Upper lobe of left lung (tissue), 6 donors: ENCODE measurements at regions not wholly inside any gene's neighbourhood (a gene's known extent, or its start where the extent isn't known, plus 50 kb on each side); places are given as distances from the start of the nearest gene placed in this dataset.
"Not testable (repeated sequence)": the region's sequence is repeated elsewhere in the genome, so short reads cannot be mapped to it uniquely, and the experiment has no call there.

ENCODE experiments used
- ATAC-seq, 2 donors: fragments of 200-7000 bp; cut with Tn5 transposase; one replicate each; pipeline ENCODE4 v1.9.1; 2022; ENCODE audit warnings: mild to moderate bottlenecking in 2 of 2, moderate library complexity in 2 of 2; ENCODE audit not compliant: low FRiP score in 2 of 2
- DNase-seq, 2 donors: peaks; one replicate each; pipeline ENCODE4 v3.0.0-alpha.2; 2019 to 2020
- H3K27ac ChIP-seq, 4 donors: fragments of 200-600 bp; sonication (generic); one replicate each; pipeline ENCODE4 v1.5.1; 2016 to 2019
- H3K27me3 ChIP-seq, 4 donors: fragments of 200-600 bp; sonication (generic); one replicate each; pipeline ENCODE4 v1.5.1; 2017 to 2019
- H3K36me3 ChIP-seq, 4 donors: fragments of 200-600 bp; sonication (generic); one replicate each; pipeline ENCODE4 v1.5.1; 2016 to 2019
- H3K4me1 ChIP-seq, 4 donors: fragments of 200-600 bp; sonication (generic); one replicate each; pipeline ENCODE4 v1.5.1; 2018 to 2019
- H3K4me3 ChIP-seq, 4 donors: fragments of 200-600 bp; sonication (generic); one replicate each; pipeline ENCODE4 v1.5.1; 2017 to 2019; ENCODE audit warnings: mild to moderate bottlenecking in 2 of 4, moderate library complexity in 1 of 4
- H3K9me3 ChIP-seq, 4 donors: fragments of 200-600 bp; sonication (generic); one replicate each; pipeline ENCODE4 v1.5.1; 2018 to 2019
- CTCF ChIP-seq, 6 experiments: fragments of 450-650 bp in 4 of 6; fragments of 200-600 bp in 2 of 6; sonication (generic) in 2 of 6; IDR thresholded peaks; one replicate each; pipeline ENCODE4 v1.5.1; 2016 to 2019; ENCODE audit warnings: antibody characterized with exemption in 6 of 6
- EP300 ChIP-seq, 4 donors: sonication (generic); formaldehyde crosslinking; IDR thresholded peaks; one replicate each; pipeline ENCODE4 v1.5.1; 2017; ENCODE audit warnings: antibody characterized with exemption in 4 of 4, control low read depth in 2 of 4
- POLR2A ChIP-seq, 4 donors: fragments of 450-650 bp; IDR thresholded peaks; one replicate each; pipeline ENCODE4 v1.5.1; 2016 to 2017; ENCODE audit warnings: antibody characterized with exemption in 4 of 4, mild to moderate bottlenecking in 2 of 4
- POLR2AphosphoS5 ChIP-seq, 2 donors: sonication (generic); formaldehyde crosslinking; IDR thresholded peaks; one replicate each; pipeline ENCODE4 v1.5.1; 2017; ENCODE audit warnings: antibody characterized with exemption in 2 of 2
- WGBS, 2 donors: methylation state at CpG; one replicate each; pipeline ENCODE4 v1.1.5; 2017 to 2018; 5-methylcytosine and 5-hydroxymethylcytosine counted together
- donor health status: DM: no; HTN: no; CAD: no; lungs with moderate emphysema.
- donor health status: DM: no; HTN: yes; CAD: no; lungs with severe emphysema.

GRCh38 chr2:42996528-42996927, 204.1 kb upstream of the HAAO start:
- DNase-seq (no peak), ATAC-seq (no peak)
- no peaks in the 10 kb centered on the region for H3K36me3 ChIP-seq
- no peak for TF ChIP-seq POLR2AphosphoS5 (IDR thresholded peaks at IDR 0.05)
- TF ChIP-seq CTCF (IDR thresholded peaks at IDR 0.05), result no peak
- no peak for TF ChIP-seq POLR2A (IDR thresholded peaks at IDR 0.05)
- TF ChIP-seq EP300 (IDR thresholded peaks at IDR 0.05), result no peak
- no peaks in the 10 kb centered on the region for H3K27me3 ChIP-seq
- 87 to 95% methylated on average over 4 of the region's 4 CpGs for WGBS, 2 donors
- no peak overlapping the region for H3K27ac ChIP-seq
- peaks cover 0 to 12% (median 6%) of the 10 kb centered on the region in 4 donors for H3K4me1 ChIP-seq
- no peak overlapping the region for H3K4me3 ChIP-seq
- H3K9me3 ChIP-seq, result no peaks in the 10 kb centered on the region

- H3K27me3 ChIP-seq, result no peaks in the 10 kb centered on the region
- no peak for TF ChIP-seq EP300 (IDR thresholded peaks at IDR 0.05)
- TF ChIP-seq POLR2AphosphoS5 (IDR thresholded peaks at IDR 0.05), result no peak
- no peak for TF ChIP-seq POLR2A (IDR thresholded peaks at IDR 0.05)
- no peak for TF ChIP-seq CTCF (IDR thresholded peaks at IDR 0.05)
- peaks cover 0 to 12% (median 6%) of the 10 kb centered on the region in 4 donors for H3K4me1 ChIP-seq
- no peak overlapping the region for H3K27ac ChIP-seq
- DNase-seq, result no peak
- no peak for ATAC-seq
- no peak overlapping the region for H3K4me3 ChIP-seq
- H3K9me3 ChIP-seq, result no peaks in the 10 kb centered on the region
- H3K36me3 ChIP-seq, result no peaks in the 10 kb centered on the region
- 97 to 100% methylated on average over 1 of the region's 1 CpG for WGBS, 2 donors
These were observed 203.5 kb upstream of the HAAO start for GRCh38 chr2:42995752-42996422.

- not testable (repeated sequence) for H3K27ac ChIP-seq, H3K36me3 ChIP-seq, H3K27me3 ChIP-seq, ATAC-seq, H3K9me3 ChIP-seq, H3K4me1 ChIP-seq, H3K4me3 ChIP-seq, DNase-seq
- WGBS, 2 donors, result 83 to 94% methylated on average over 12 to 36 of the region's 37 CpGs
These were observed 197.1 kb upstream of the HAAO start for GRCh38 chr2:42989283-42990081.

GRCh38 chr2:42988055-42988454, 195.7 kb upstream of the HAAO start:
- not testable (repeated sequence) for H3K27me3 ChIP-seq, ATAC-seq, H3K4me3 ChIP-seq, H3K9me3 ChIP-seq, H3K36me3 ChIP-seq, DNase-seq, H3K4me1 ChIP-seq, H3K27ac ChIP-seq
- WGBS, 2 donors, result 78 to 83% methylated on average over 4 of the region's 4 CpGs

GRCh38 chr2:42987112-42987922, 194.9 kb upstream of the HAAO start:
- no peaks in the 10 kb centered on the region for H3K36me3 ChIP-seq
- ATAC-seq, result no peak
- H3K4me1 ChIP-seq, result peaks cover 0 to 3% (median 0%) of the 10 kb centered on the region in 4 donors
- no peaks in the 10 kb centered on the region for H3K27me3 ChIP-seq
- DNase-seq, result no peak
- 80 to 91% methylated on average over 8 of the region's 8 CpGs for WGBS, 2 donors
- H3K9me3 ChIP-seq, result no peaks in the 10 kb centered on the region
- H3K27ac ChIP-seq, result no peak overlapping the region
- TF ChIP-seq EP300 (IDR thresholded peaks at IDR 0.05), result no peak
- TF ChIP-seq POLR2AphosphoS5 (IDR thresholded peaks at IDR 0.05), result no peak
- no peak for TF ChIP-seq POLR2A (IDR thresholded peaks at IDR 0.05)
- no peak for TF ChIP-seq CTCF (IDR thresholded peaks at IDR 0.05)
- H3K4me3 ChIP-seq, result no peak overlapping the region
